GM12878 (cell line): ENCODE measurements at regions not wholly inside any gene's neighbourhood (a gene's known extent, or its start where the extent isn't known, plus 50 kb on each side); places are given as distances from the start of the nearest gene placed in this dataset.

Experiments
- ATAC-seq: fragments of 200-7000 bp; cut with Tn5 transposase; 3 replicates; pipeline ENCODE4 v1.9.1; 2020; ENCODE audit warnings: mild to moderate bottlenecking, moderate library complexity
- BruUV-seq: library from RNA; stranded (reverse); fragments of 400-500 nt; replicated peaks from 2 replicates; lab custom pipeline; 2021; lab: Mats Ljungman, UMichigan
- CTCF ChIA-PET: fragments of 300-600 bp; sonication (Branson Sonifier 250); formaldehyde crosslinking; extraction: SDS; loops from one replicate; lab custom pipeline; 2021; ENCODE audit warnings: inconsistent platforms; lab: Yijun Ruan, JAX
- POLR2A ChIA-PET: fragments of 350-600 bp; formaldehyde crosslinking; extraction: SDS; loops from one replicate; lab custom pipeline; 2021; ENCODE audit warnings: inconsistent platforms; lab: Charles Lee
- RAD21 ChIA-PET: fragments of 300-600 bp; sonication (Branson Sonifier 250); formaldehyde crosslinking; loops from one replicate; lab custom pipeline; 2023; ENCODE audit warnings: antibody characterized with exemption; ENCODE audit not compliant: unreplicated experiment; lab: Charles Lee
- SMC1A ChIA-PET: fragments of 300-600 bp; sonication (Branson Sonifier 250); formaldehyde crosslinking; loops from one replicate; lab custom pipeline; 2023; ENCODE audit not compliant: unreplicated experiment, uncharacterized antibody; lab: Charles Lee
- DNase-seq: peaks from one replicate; pipeline ENCODE4 v3.0.0-alpha.2; 2011; ENCODE audit warnings: low read depth, low spot score
- FAIRE-seq: peaks from 3 replicates; lab custom pipeline; 2011; peaks lifted over from hg19 to GRCh38; lab: Jason Lieb, UNC
- H2AFZ ChIP-seq: 2 replicates; pipeline ENCODE4 v1.6.0; 2011; ENCODE audit warnings: low read depth, low read length, control low read depth; ENCODE audit not compliant: control insufficient read depth
- H3K27ac ChIP-seq: 2 replicates; pipeline ENCODE4 v1.5.1; 2011; ENCODE audit warnings: control low read depth; ENCODE audit not compliant: control insufficient read depth, insufficient read depth
- H3K27me3 ChIP-seq, 2 experiments: replicated peaks in 1 of 2; 2 replicates each; pipeline versions ENCODE4 v1.6.0 to v1.6.1; 2011; ENCODE audit warnings: low read length in 1 of 2; ENCODE audit not compliant: control insufficient read depth in 2 of 2, insufficient read depth in 2 of 2
- H3K36me3 ChIP-seq, 2 experiments: 2 replicates each; pipeline ENCODE4 v1.5.1; 2011; ENCODE audit warnings: low read length in 1 of 2; ENCODE audit not compliant: control insufficient read depth in 2 of 2, insufficient read depth in 2 of 2
- H3K4me1 ChIP-seq: 2 replicates; pipeline ENCODE4 v1.6.1; 2011; ENCODE audit warnings: mild to moderate bottlenecking, low read length, moderate library complexity, mixed read lengths; ENCODE audit not compliant: control insufficient read depth, insufficient read depth
- H3K4me2 ChIP-seq: 2 replicates; pipeline ENCODE4 v1.6.0; 2011; ENCODE audit warnings: control low read depth; ENCODE audit not compliant: control insufficient read depth, insufficient read depth
- H3K4me3 ChIP-seq: fragments of 200-600 bp; sonication (generic); 2 replicates; pipeline ENCODE4 v1.5.1; 2016
- H3K79me2 ChIP-seq: 2 replicates; pipeline ENCODE4 v1.6.0; 2011; ENCODE audit warnings: low read length; ENCODE audit not compliant: control insufficient read depth, insufficient read depth
- H3K9ac ChIP-seq: 2 replicates; pipeline ENCODE4 v1.8.0; 2011; ENCODE audit warnings: low read length, control low read depth, mixed read lengths; ENCODE audit not compliant: control insufficient read depth, insufficient read depth
- H3K9me3 ChIP-seq: replicated peaks from 3 replicates; pipeline ENCODE4 v1.5.1; 2011; ENCODE audit warnings: mild to moderate bottlenecking, low read length; ENCODE audit not compliant: control insufficient read depth, insufficient read depth
- H4K20me1 ChIP-seq: 2 replicates; pipeline ENCODE4 v1.6.0; 2011; ENCODE audit not compliant: control insufficient read depth, insufficient read depth
- CBX5 ChIP-seq: sonication (generic); IDR thresholded peaks from 2 replicates; pipeline ENCODE4 v1.6.1; 2016; ENCODE audit warnings: low read depth, moderate library complexity, mild to moderate bottlenecking, inconsistent platforms
- CEBPZ ChIP-seq: fragments of 150-350 bp; IDR thresholded peaks from 2 replicates; pipeline ENCODE4 v1.6.1; 2016; ENCODE audit warnings: low read depth, low read length
- CREB1 ChIP-seq: IDR thresholded peaks from 2 replicates; pipeline ENCODE4 v1.6.1; 2012; ENCODE audit warnings: low read depth, mild to moderate bottlenecking, inconsistent platforms
- CREM ChIP-seq: IDR thresholded peaks from 2 replicates; pipeline ENCODE4 v1.6.1; 2014; ENCODE audit warnings: antibody characterized with exemption, low read depth
- ETV6 ChIP-seq, 2 experiments: fragments of 450-650 bp in 1 of 2; IDR thresholded peaks in 1 of 2; conservative IDR thresholded peaks in 1 of 2; 2 replicates each; pipeline ENCODE4 v1.6.1; 2014; ENCODE audit warnings: antibody characterized with exemption in 1 of 2, borderline replicate concordance in 1 of 2, low read depth in 1 of 2, mild to moderate bottlenecking in 1 of 2, moderate library complexity in 1 of 2
- NFIC ChIP-seq: IDR thresholded peaks from 2 replicates; pipeline ENCODE4 v1.6.1; 2012; ENCODE audit warnings: low read depth, mild to moderate bottlenecking, inconsistent platforms, low read length, moderate library complexity
- NR2C2 ChIP-seq: IDR thresholded peaks from 2 replicates; pipeline ENCODE4 v1.6.1; 2011; ENCODE audit warnings: borderline replicate concordance, low read depth; ENCODE audit not compliant: control insufficient read depth, insufficient read length
- SMC3 ChIP-seq: IDR thresholded peaks from 2 replicates; pipeline ENCODE4 v1.6.1; 2011; ENCODE audit warnings: low read length, improper control_type of control experiment, borderline replicate concordance
- SRF ChIP-seq, 2 experiments: IDR thresholded peaks; 2 replicates each; pipeline ENCODE4 v1.6.1; 2011; ENCODE audit warnings: low read depth in 2 of 2, low read length in 2 of 2, mild to moderate bottlenecking in 1 of 2, moderate library complexity in 1 of 2
- WRNIP1 ChIP-seq: IDR thresholded peaks from 2 replicates; pipeline ENCODE4 v1.6.1; 2011; ENCODE audit warnings: low read depth, low read length, improper control_type of control experiment, borderline replicate concordance
- ZBTB4 ChIP-seq: fragments of 450-650 bp; formaldehyde crosslinking; IDR thresholded peaks from 2 replicates; pipeline ENCODE4 v1.4.0; 2022; ENCODE audit warnings: mild to moderate bottlenecking, moderate library complexity
- ZNF217 ChIP-seq: fragments of 450-650 bp; IDR thresholded peaks from 2 replicates; pipeline ENCODE4 v1.6.1; 2017; ENCODE audit warnings: antibody characterized with exemption, mild to moderate bottlenecking
- in situ Hi-C: fragments of 300-500 bp; cut with MboI; formaldehyde crosslinking; loops from 9 replicates; pipeline ENCODE4 v1.14.3; 2018; ENCODE audit warnings: mixed read lengths
- intact Hi-C: fragments of 100-400 bp; cut with micrococcal nuclease; formaldehyde crosslinking; loops from one replicate; pipeline ENCODE4 v1.14.2; 2022; ENCODE audit not compliant: unreplicated experiment

DNA sequence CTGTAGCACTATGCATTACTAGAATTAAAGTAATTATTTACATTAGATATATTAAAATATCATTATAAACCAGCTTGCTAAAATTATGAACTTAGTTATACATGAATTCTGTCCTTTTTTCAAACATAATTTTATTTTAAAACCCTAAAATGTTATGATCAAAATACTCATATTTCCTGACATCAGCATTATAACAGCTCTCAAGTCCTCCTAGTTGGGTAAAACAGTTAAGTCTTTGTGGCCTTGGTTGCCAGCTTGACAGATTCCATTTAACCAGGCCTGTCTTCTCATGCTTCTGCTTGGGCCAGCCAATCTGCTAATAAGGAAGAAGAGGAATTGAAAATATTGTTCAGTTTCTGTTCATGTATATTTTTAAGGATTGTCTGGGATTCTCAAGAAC, 147.9 kb upstream of the SLC35B3 start:
- Histone ChIP-seq H4K20me1 (no peaks in the 10 kb centered on the region), H3K4me3 (no peak overlapping the region), H2AFZ (no peak overlapping the region), H3K27ac (no peak overlapping the region), H3K4me1 (no peaks in the 10 kb centered on the region), H3K36me3 (no peaks in the 10 kb centered on the region), H3K27me3 (no peaks in the 10 kb centered on the region), H3K9me3 (no peaks in the 10 kb centered on the region)
- BruUV-seq = no TSS peak
- ChIA-PET POLR2A (no interaction called here), CTCF (no interaction called here), SMC1A (no interaction called here)
- ATAC-seq = no peak
- DNase-seq = no peak
- intact Hi-C loops = no loop called here
- TF ChIP-seq CBX5 = no peak
- TF ChIP-seq CEBPZ = no peak
- no peak for TF ChIP-seq CREM
- no peak for TF ChIP-seq ZBTB4
- no peak for TF ChIP-seq ZNF217
- TF ChIP-seq NR2C2 = no peak
- TF ChIP-seq SMC3 = no peak
- TF ChIP-seq SRF (IDR thresholded peaks at IDR 0.05; ENCODE audit: low read depth in 2 of 2, low read length in 2 of 2) = no peak
- TF ChIP-seq ETV6 (conservative IDR thresholded peaks at IDR 0.05 in 1 of 2, IDR thresholded peaks at IDR 0.05 in 1 of 2; ENCODE audit: borderline replicate concordance in 1 of 2, low read depth in 1 of 2) = no peak
- no peak for TF ChIP-seq NFIC
- TF ChIP-seq CREB1 = no peak
- TF ChIP-seq WRNIP1 = no peak
- TF ChIP-seq, all 136 proteins: peak for 0
- FAIRE-seq = no peak
- no peak overlapping the region for H3K4me2 ChIP-seq
- RAD21 ChIA-PET = no interaction called here
- no peaks in the 10 kb centered on the region for H3K79me2 ChIP-seq
- H3K9ac ChIP-seq = no peak overlapping the region
- in situ Hi-C loops = no loop called here
